Prostate gland (tissue), 2 donors: ENCODE measurements at regions not wholly inside any gene's neighbourhood (a gene's known extent, or its start where the extent isn't known, plus 50 kb on each side); places are given as distances from the start of the nearest gene placed in this dataset.

Source experiments
- CTCF ChIP-seq, 4 experiments: fragments of 200-600 bp in 2 of 4; fragments of 450-650 bp in 2 of 4; sonication (generic) in 2 of 4; IDR thresholded peaks; 1 replicate in 3 of 4; 2 replicates in 1 of 4; pipeline ENCODE4 v1.5.1; 2016 to 2019; ENCODE audit warnings: antibody characterized with exemption in 4 of 4, mild to moderate bottlenecking in 2 of 4, moderate library complexity in 2 of 4
- POLR2A ChIP-seq: fragments of 450-650 bp; IDR thresholded peaks from one replicate; pipeline ENCODE4 v1.6.1; 2016; ENCODE audit warnings: antibody characterized with exemption, mild to moderate bottlenecking

- TF ChIP-seq CTCF (IDR thresholded peaks at IDR 0.05) (no peak), POLR2A (no peak)
These were observed 180.4 kb upstream of the CTNNB1 start for GRCh38 chr3:41018855-41019254.
